ENCODE measurements at regions not wholly inside any gene's neighbourhood (a gene's known extent, or its start where the extent isn't known, plus 50 kb on each side); places are given as distances from the start of the nearest gene placed in this dataset.

DNA sequence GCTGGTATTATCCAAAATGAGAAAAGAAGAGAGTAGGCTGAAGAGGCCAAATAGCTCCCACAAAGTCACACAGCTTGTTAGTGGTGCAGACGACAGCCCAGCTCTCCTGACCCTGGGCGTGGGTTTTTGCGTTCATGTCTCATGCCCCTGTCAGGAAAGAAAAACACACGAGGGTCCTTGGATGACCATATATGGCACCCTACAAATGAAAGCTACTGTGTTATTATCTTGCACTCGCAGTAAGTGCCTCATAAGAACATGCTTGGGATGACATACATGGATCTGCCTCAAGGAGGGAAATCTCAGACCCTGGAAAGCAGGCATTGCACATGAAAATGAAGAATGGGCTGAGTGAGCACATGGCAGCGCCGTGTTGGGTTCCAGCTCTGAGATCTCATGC, 89.7 kb downstream of the SEMA4F start:
- no peaks in the 10 kb centered on the region for H3K27me3 ChIP-seq (ENCODE audit: control insufficient read depth, insufficient read depth, low read length)
- no peaks in the 10 kb centered on the region for H3K36me3 ChIP-seq (ENCODE audit: control insufficient read depth, insufficient read depth, low read length)
- peaks cover 15% of the 10 kb centered on the region for H3K4me1 ChIP-seq (ENCODE audit: control insufficient read depth, insufficient read depth, low read length)
- H3K9me3 ChIP-seq (ENCODE audit: control insufficient read depth, insufficient read depth, low read length), result no peaks in the 10 kb centered on the region
- H3K27ac ChIP-seq (ENCODE audit: low read depth, low read length), result no peak overlapping the region
- no peak overlapping the region for H3K9ac ChIP-seq (ENCODE audit: low read depth, low read length)
- no peak overlapping the region for H3K4me3 ChIP-seq (ENCODE audit: low read depth, low read length)

- H3K27me3 ChIP-seq (ENCODE audit: control insufficient read depth, insufficient read depth, low read length), result no peaks in the 10 kb centered on the region
- H3K4me3 ChIP-seq (ENCODE audit: low read depth, low read length), result no peak overlapping the region
- no peaks in the 10 kb centered on the region for H3K36me3 ChIP-seq (ENCODE audit: control insufficient read depth, insufficient read depth, low read length)
- H3K27ac ChIP-seq (ENCODE audit: low read depth, low read length), result no peak overlapping the region
- H3K9ac ChIP-seq (ENCODE audit: low read depth, low read length), result no peak overlapping the region
- H3K9me3 ChIP-seq (ENCODE audit: control insufficient read depth, insufficient read depth, low read length), result no peaks in the 10 kb centered on the region
- H3K4me1 ChIP-seq (ENCODE audit: control insufficient read depth, insufficient read depth, low read length), result peaks cover 15% of the 10 kb centered on the region
These were observed 89.0 kb upstream of the HK2 start for GRCh38 chr2:74744731-74745515.

DNA sequence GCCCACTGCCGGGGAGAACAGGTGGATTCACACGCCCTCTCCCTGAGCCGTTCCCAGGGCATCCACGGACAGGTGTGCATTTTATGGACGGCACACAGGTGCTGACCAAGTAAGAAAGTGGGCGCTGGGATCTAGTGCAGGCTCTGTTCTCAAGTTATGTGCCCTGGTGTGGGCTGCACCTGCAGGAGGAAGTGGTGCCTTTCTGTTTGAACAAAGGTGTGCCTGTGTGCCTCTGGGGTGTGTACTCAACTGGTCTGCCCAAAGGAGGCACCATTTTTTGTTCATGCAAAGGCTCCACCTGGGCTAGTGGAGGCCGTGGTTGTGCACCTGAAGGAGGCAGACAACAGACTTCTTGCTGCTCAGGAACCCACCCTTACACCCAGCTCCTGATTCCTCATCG, 88.2 kb upstream of the HK2 start:
- H3K27ac ChIP-seq (ENCODE audit: low read depth, low read length), result no peak overlapping the region
- no peak overlapping the region for H3K9ac ChIP-seq (ENCODE audit: low read depth, low read length)
- no peaks in the 10 kb centered on the region for H3K27me3 ChIP-seq (ENCODE audit: control insufficient read depth, insufficient read depth, low read length)
- H3K4me3 ChIP-seq (ENCODE audit: low read depth, low read length), result no peak overlapping the region
- H3K36me3 ChIP-seq (ENCODE audit: control insufficient read depth, insufficient read depth, low read length), result no peaks in the 10 kb centered on the region
- no peaks in the 10 kb centered on the region for H3K9me3 ChIP-seq (ENCODE audit: control insufficient read depth, insufficient read depth, low read length)
- H3K4me1 ChIP-seq (ENCODE audit: control insufficient read depth, insufficient read depth, low read length), result peaks cover 14% of the 10 kb centered on the region

DNA sequence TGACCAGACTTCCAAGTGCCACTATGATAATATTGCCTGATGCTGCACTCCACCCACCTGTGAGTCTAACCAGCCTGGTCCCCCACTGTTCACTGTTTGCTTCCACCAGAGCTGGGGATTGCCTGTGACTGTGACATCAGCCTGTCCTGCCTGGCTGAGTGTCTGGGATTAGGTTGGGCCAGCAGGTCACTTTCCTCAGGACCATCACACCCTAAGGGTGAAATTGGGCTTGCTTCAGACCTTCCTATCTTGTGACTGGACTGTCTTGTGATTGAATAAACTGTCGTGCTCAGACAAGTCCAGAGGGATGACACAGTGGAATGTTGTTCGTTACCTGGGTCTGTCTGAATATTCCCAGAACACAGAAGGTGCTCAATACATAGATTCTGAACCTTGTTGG, 87.4 kb upstream of the HK2 start:
- no peak overlapping the region for H3K9ac ChIP-seq (ENCODE audit: low read depth, low read length)
- no peak overlapping the region for H3K4me3 ChIP-seq (ENCODE audit: low read depth, low read length)
- peaks cover 9% of the 10 kb centered on the region; the same call in 1 of the 2 replicates for H3K4me1 ChIP-seq (ENCODE audit: control insufficient read depth, insufficient read depth, low read length)
- no peaks in the 10 kb centered on the region for H3K36me3 ChIP-seq (ENCODE audit: control insufficient read depth, insufficient read depth, low read length)
- H3K27me3 ChIP-seq (ENCODE audit: control insufficient read depth, insufficient read depth, low read length), result no peaks in the 10 kb centered on the region
- H3K9me3 ChIP-seq (ENCODE audit: control insufficient read depth, insufficient read depth, low read length), result no peaks in the 10 kb centered on the region
- no peak overlapping the region for H3K27ac ChIP-seq (ENCODE audit: low read depth, low read length)

- H3K9me3 ChIP-seq (ENCODE audit: control insufficient read depth, insufficient read depth, low read length), result no peaks in the 10 kb centered on the region
- H3K27me3 ChIP-seq (ENCODE audit: control insufficient read depth, insufficient read depth, low read length), result no peaks in the 10 kb centered on the region
- no peak overlapping the region for H3K4me3 ChIP-seq (ENCODE audit: low read depth, low read length)
- no peaks in the 10 kb centered on the region for H3K36me3 ChIP-seq (ENCODE audit: control insufficient read depth, insufficient read depth, low read length)
- peaks cover 9% of the 10 kb centered on the region; the same call in 1 of the 2 replicates for H3K4me1 ChIP-seq (ENCODE audit: control insufficient read depth, insufficient read depth, low read length)
- no peak overlapping the region for H3K9ac ChIP-seq (ENCODE audit: low read depth, low read length)
- H3K27ac ChIP-seq (ENCODE audit: low read depth, low read length), result no peak overlapping the region
These were observed 86.4 kb upstream of the HK2 start for GRCh38 chr2:74747411-74748080.

DNA sequence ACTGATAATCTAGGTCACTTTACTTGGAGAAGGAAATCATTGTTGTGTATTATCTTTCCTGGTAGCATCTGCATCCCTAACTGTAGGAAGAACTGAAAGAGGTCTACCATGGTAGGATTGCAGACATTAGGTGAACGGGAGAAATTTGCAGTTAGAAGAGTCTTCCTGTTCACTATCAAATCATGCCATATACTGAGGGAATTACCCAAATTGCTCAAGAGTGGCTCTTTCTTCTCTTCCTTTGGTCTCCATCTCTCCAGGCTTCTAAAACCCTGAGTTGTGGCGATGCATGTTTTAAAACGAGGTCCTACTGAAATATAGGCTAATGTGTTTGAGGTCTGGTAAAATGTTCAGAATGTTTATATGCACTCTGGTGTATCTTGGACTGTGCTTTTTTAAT, 85.3 kb upstream of the HK2 start:
- no peaks in the 10 kb centered on the region for H3K36me3 ChIP-seq (ENCODE audit: control insufficient read depth, insufficient read depth, low read length)
- no peaks in the 10 kb centered on the region for H3K9me3 ChIP-seq (ENCODE audit: control insufficient read depth, insufficient read depth, low read length)
- H3K9ac ChIP-seq (ENCODE audit: low read depth, low read length), result no peak overlapping the region
- peaks cover 9% of the 10 kb centered on the region; the same call in 1 of the 2 replicates for H3K4me1 ChIP-seq (ENCODE audit: control insufficient read depth, insufficient read depth, low read length)
- no peak overlapping the region for H3K4me3 ChIP-seq (ENCODE audit: low read depth, low read length)
- H3K27ac ChIP-seq (ENCODE audit: low read depth, low read length), result no peak overlapping the region
- no peaks in the 10 kb centered on the region for H3K27me3 ChIP-seq (ENCODE audit: control insufficient read depth, insufficient read depth, low read length)

DNA sequence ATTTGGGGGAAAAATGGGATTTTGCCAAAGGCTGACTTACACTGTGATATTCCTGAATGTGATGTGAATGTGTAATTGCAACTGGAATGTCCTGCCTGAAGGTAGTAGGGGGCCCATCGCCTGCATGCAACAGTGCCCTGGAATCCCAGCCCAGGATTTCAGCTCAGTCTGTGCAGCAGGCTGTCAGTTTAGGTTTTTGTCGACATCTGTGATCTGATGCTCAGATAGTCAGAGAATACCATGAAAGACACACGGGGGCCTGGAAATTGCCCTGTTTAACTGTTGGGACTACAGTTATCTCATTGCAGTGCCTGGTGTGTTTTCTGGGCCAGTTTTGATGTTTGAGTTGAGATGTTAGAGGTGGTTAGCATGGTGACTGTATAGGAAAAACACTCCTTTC, 84.5 kb upstream of the HK2 start:
- Histone ChIP-seq H3K27ac (ENCODE audit: low read depth, low read length) (no peak overlapping the region), H3K27me3 (ENCODE audit: control insufficient read depth, insufficient read depth, low read length) (no peaks in the 10 kb centered on the region), H3K9ac (ENCODE audit: low read depth, low read length) (no peak overlapping the region), H3K36me3 (ENCODE audit: control insufficient read depth, insufficient read depth, low read length) (no peaks in the 10 kb centered on the region), H3K4me1 (ENCODE audit: control insufficient read depth, insufficient read depth, low read length) (peaks cover 9% of the 10 kb centered on the region; the same call in 1 of the 2 replicates), H3K4me3 (ENCODE audit: low read depth, low read length) (no peak overlapping the region), H3K9me3 (ENCODE audit: control insufficient read depth, insufficient read depth, low read length) (no peaks in the 10 kb centered on the region)

DNA sequence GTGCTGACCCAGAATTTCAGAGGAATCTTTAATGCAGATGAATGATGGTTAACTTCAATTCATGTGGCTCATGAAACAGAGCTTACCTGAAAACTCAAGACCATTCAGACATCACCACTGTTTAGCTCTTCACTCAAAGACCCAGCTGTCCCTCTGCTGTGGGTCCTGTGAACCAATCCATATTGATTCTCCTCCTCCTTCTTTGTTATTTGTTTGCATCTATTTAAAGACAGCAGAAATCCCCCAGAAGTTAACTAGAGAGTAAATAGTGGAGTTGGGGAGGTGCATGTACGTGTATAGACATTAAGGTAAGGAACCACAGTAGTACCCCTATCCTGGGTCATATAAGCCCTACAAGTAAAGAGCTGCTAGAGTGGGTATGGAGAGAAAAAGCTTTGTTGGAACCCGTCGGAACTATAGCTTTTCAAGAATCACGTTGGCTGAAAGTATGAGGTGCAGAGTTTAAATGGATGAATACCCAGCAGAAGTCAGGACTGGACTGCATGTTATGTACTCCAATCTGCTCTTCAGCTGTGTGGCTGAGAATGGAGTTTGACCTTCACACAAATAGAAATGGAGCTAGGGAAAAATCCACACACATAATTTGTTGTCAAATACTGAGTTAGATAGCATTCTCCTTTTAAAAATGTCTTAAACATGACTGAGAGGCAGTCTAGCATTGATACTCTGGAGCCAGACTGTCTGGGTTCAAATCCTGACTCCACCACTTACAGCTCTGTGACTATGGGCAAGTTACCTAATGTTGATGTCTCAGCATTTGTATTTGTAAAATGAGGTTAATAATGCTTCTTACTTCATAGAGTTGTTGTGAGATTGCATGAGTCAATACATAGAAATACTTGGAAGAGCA, 81.7 kb upstream of the HK2 start:
- peaks cover 3% of the 10 kb centered on the region; the same call in 1 of the 2 replicates for H3K9me3 ChIP-seq (ENCODE audit: control insufficient read depth, insufficient read depth, low read length)
- H3K27ac ChIP-seq (ENCODE audit: low read depth, low read length), result no peak overlapping the region
- no peak overlapping the region for H3K9ac ChIP-seq (ENCODE audit: low read depth, low read length)
- H3K4me3 ChIP-seq (ENCODE audit: low read depth, low read length), result no peak overlapping the region
- no peaks in the 10 kb centered on the region for H3K4me1 ChIP-seq (ENCODE audit: control insufficient read depth, insufficient read depth, low read length)
- H3K27me3 ChIP-seq (ENCODE audit: control insufficient read depth, insufficient read depth, low read length), result no peaks in the 10 kb centered on the region
- H3K36me3 ChIP-seq (ENCODE audit: control insufficient read depth, insufficient read depth, low read length), result no peaks in the 10 kb centered on the region

GRCh38 chr2:74755386-74755785, 78.5 kb upstream of the HK2 start:
- Histone ChIP-seq H3K27ac (ENCODE audit: low read depth, low read length) (no peak overlapping the region), H3K36me3 (ENCODE audit: control insufficient read depth, insufficient read depth, low read length) (no peaks in the 10 kb centered on the region), H3K27me3 (ENCODE audit: control insufficient read depth, insufficient read depth, low read length) (no peaks in the 10 kb centered on the region), H3K4me3 (ENCODE audit: low read depth, low read length) (no peak overlapping the region), H3K9me3 (ENCODE audit: control insufficient read depth, insufficient read depth, low read length) (peaks cover 3% of the 10 kb centered on the region; the same call in 1 of the 2 replicates), H3K4me1 (ENCODE audit: control insufficient read depth, insufficient read depth, low read length) (no peaks in the 10 kb centered on the region), H3K9ac (ENCODE audit: low read depth, low read length) (no peak overlapping the region)

DNA sequence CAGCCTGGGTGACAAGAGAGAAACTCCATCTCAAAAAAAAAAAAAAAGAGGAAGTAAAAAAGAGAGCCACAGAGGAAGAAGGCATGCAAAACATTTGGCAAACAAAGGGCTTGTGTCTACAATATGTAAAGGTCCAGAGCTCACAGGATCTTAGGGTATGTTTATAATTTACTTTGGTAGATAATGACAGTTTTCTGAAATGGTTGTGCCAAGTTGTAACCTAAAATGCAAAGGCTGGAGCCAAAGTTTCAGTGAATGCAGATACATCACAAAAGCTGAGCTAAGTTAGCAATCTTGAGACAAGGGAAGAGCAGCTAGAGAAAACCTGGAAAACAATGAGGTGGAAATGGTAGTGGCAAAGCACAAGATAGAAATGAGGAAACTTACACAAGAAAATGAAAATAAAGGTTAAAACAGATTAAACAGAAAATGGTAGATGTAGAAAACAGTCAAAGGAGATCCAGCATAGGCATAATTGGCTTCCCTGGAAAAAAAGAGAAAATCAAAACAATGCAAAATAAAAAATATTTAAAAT, 77.5 kb upstream of the HK2 start:
- H3K4me3 ChIP-seq (ENCODE audit: low read depth, low read length), result no peak overlapping the region
- H3K27ac ChIP-seq (ENCODE audit: low read depth, low read length), result no peak overlapping the region
- no peaks in the 10 kb centered on the region for H3K27me3 ChIP-seq (ENCODE audit: control insufficient read depth, insufficient read depth, low read length)
- H3K9ac ChIP-seq (ENCODE audit: low read depth, low read length), result no peak overlapping the region
- H3K9me3 ChIP-seq (ENCODE audit: control insufficient read depth, insufficient read depth, low read length), result peaks cover 3% of the 10 kb centered on the region; the same call in 1 of the 2 replicates
- H3K4me1 ChIP-seq (ENCODE audit: control insufficient read depth, insufficient read depth, low read length), result no peaks in the 10 kb centered on the region
- H3K36me3 ChIP-seq (ENCODE audit: control insufficient read depth, insufficient read depth, low read length), result no peaks in the 10 kb centered on the region
